ENCODE measurements at regions not wholly inside any gene's neighbourhood (a gene's known extent, or its start where the extent isn't known, plus 50 kb on each side); places are given as distances from the start of the nearest gene placed in this dataset.

DNA sequence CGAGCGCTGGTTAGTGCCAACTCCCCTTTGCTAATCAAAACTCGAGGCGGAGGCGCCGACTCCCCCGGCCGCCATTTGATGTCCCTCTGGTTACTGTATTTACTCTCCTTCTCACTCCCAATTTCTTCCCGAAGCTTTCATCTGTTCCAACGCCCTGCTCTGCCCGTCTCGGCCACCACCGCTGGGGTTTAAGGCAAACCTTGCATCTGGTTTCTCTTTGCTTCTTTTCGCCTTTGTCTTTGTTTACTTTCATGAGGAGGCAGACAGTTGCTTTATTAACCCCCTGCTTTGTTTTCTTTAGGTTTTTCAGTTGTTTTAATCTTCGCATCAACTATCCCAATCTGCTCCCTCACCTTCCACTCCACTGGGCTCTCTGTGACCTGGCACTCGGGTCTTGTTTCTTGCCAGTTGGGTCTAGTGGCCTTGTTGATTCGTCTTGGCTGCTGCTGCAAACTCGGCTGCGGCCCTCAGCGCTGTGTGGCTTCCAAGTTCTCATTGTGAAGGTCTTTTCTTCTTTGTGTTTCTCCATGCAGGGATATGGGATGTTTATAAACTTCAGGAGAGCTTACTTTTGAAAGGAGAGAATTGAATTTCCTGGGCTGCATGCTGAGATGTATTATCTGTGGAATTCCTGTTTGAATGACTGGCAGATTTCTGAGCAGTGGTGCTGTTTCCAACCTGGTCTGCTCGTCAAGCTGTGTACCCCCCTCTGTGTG is 155.1 kb downstream of the CDC5L start:
- Histone ChIP-seq H3K27me3 (ENCODE audit: control insufficient read depth, insufficient read depth, low read length) (no peaks in the 10 kb centered on the region), H3K36me3 (ENCODE audit: control insufficient read depth, insufficient read depth, low read length) (no peaks in the 10 kb centered on the region), H3K9me3 (ENCODE audit: control insufficient read depth, low read length) (no peaks in the 10 kb centered on the region), H3K4me2 (ENCODE audit: low read length) (no peak overlapping the region), H3K9ac (no peak overlapping the region), H3K4me1 (no peaks in the 10 kb centered on the region), H3K27ac (no peak overlapping the region), H3K79me2 (no peaks in the 10 kb centered on the region), H2AFZ (no peak overlapping the region), H3K4me3 (ENCODE audit: low read depth, low read length) (no peak overlapping the region)
- TF ChIP-seq CTCF (IDR thresholded peaks at IDR 0.05), result no peak

DNA sequence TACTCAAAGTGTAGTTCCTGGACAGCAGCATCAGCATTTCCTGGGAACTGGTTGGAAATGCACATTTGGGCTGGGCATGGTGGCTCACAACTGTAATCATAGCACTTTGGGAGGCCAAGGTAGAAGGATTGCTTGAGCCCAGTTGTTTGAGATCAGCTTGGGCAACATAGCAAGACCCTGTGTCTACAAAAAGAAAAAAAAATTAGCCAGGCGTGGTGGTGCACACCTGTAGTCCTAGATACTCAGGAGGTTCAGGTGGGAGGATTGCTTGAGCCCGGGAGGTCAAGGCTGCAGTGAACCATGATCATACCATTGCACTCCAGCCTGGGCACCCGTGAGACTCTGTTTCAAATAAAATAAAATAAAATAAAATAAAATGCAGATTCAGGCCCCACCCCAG is 156.2 kb downstream of the CDC5L start:
- Histone ChIP-seq H3K79me2 (no peaks in the 10 kb centered on the region), H3K4me1 (no peaks in the 10 kb centered on the region), H3K27me3 (ENCODE audit: control insufficient read depth, insufficient read depth, low read length) (no peaks in the 10 kb centered on the region), H3K36me3 (ENCODE audit: control insufficient read depth, insufficient read depth, low read length) (no peaks in the 10 kb centered on the region), H3K27ac (no peak overlapping the region), H3K9ac (no peak overlapping the region), H3K9me3 (ENCODE audit: control insufficient read depth, low read length) (no peaks in the 10 kb centered on the region), H3K4me2 (ENCODE audit: low read length) (no peak overlapping the region), H2AFZ (no peak overlapping the region), H3K4me3 (ENCODE audit: low read depth, low read length) (no peak overlapping the region)
- TF ChIP-seq CTCF (IDR thresholded peaks at IDR 0.05), result no peak

GRCh38 chr6:44545224-44545623 is 157.7 kb downstream of the CDC5L start:
- no peaks in the 10 kb centered on the region for H3K27me3 ChIP-seq (ENCODE audit: control insufficient read depth, insufficient read depth, low read length)
- H3K79me2 ChIP-seq, result no peaks in the 10 kb centered on the region
- no peaks in the 10 kb centered on the region for H3K4me1 ChIP-seq
- H3K4me2 ChIP-seq (ENCODE audit: low read length), result no peak overlapping the region
- H2AFZ ChIP-seq, result no peak overlapping the region
- H3K9me3 ChIP-seq (ENCODE audit: control insufficient read depth, low read length), result no peaks in the 10 kb centered on the region
- no peak overlapping the region for H3K9ac ChIP-seq
- H3K27ac ChIP-seq, result no peak overlapping the region
- H3K4me3 ChIP-seq (ENCODE audit: low read depth, low read length), result no peak overlapping the region
- no peak for TF ChIP-seq CTCF (IDR thresholded peaks at IDR 0.05)
- H3K36me3 ChIP-seq (ENCODE audit: control insufficient read depth, insufficient read depth, low read length), result no peaks in the 10 kb centered on the region

DNA sequence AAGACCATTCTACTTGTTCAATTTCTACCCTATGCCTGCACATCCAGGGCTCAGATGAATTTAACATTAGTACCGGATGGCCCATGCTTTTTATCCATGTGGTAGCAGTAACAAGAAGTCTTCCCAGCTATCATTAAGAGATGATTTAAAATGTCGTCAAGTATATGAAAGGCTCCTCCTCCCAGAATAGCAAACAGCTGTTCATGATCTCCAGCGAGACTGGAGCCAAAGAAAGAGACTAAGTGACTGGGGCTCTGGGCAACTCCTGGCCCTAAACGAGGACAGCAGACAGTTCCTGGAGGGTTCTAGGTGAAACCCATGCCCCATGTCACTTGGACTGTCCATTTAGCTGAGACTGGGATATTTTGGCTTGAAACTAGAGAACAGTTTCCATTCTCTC is 160.8 kb downstream of the CDC5L start:
- no peak overlapping the region for H3K4me2 ChIP-seq (ENCODE audit: low read length)
- H3K4me3 ChIP-seq (ENCODE audit: low read depth, low read length), result no peak overlapping the region
- H3K9me3 ChIP-seq (ENCODE audit: control insufficient read depth, low read length), result no peaks in the 10 kb centered on the region
- no peak overlapping the region for H2AFZ ChIP-seq
- H3K79me2 ChIP-seq, result no peaks in the 10 kb centered on the region
- H3K9ac ChIP-seq, result no peak overlapping the region
- no peak overlapping the region for H3K27ac ChIP-seq
- H3K4me1 ChIP-seq, result no peaks in the 10 kb centered on the region
- no peaks in the 10 kb centered on the region for H3K27me3 ChIP-seq (ENCODE audit: control insufficient read depth, insufficient read depth, low read length)
- H3K36me3 ChIP-seq (ENCODE audit: control insufficient read depth, insufficient read depth, low read length), result no peaks in the 10 kb centered on the region
- TF ChIP-seq CTCF (IDR thresholded peaks at IDR 0.05), result no peak

DNA sequence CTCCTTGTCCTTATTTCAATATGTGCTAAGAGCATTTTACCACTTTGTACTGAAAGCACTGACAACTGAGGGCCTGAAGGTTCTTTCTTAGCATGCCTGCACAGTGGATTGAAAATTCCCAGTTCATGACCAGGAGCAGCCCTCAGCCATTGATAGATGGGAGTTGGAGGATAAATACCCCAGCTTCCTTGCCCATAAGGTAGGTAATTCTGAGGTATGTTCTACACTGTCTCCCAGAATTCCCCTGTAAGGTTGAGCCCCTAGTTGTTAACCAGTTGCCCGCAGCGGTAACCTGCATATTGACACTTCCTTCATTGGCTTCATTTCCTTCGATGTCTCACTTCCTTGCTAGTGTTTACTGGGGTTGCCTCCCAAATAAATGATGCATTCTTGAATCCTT is 162.0 kb downstream of the CDC5L start:
- H3K9me3 ChIP-seq (ENCODE audit: control insufficient read depth, low read length), result no peaks in the 10 kb centered on the region
- H3K27ac ChIP-seq, result no peak overlapping the region
- no peak overlapping the region for H3K4me2 ChIP-seq (ENCODE audit: low read length)
- no peak overlapping the region for H3K4me3 ChIP-seq (ENCODE audit: low read depth, low read length)
- no peak overlapping the region for H2AFZ ChIP-seq
- no peaks in the 10 kb centered on the region for H3K4me1 ChIP-seq
- no peak for TF ChIP-seq CTCF (IDR thresholded peaks at IDR 0.05)
- no peaks in the 10 kb centered on the region for H3K36me3 ChIP-seq (ENCODE audit: control insufficient read depth, insufficient read depth, low read length)
- no peak overlapping the region for H3K9ac ChIP-seq
- no peaks in the 10 kb centered on the region for H3K79me2 ChIP-seq
- no peaks in the 10 kb centered on the region for H3K27me3 ChIP-seq (ENCODE audit: control insufficient read depth, insufficient read depth, low read length)
